Neuronal stem cell (in vitro differentiated cells): ENCODE measurements at regions not wholly inside any gene's neighbourhood (a gene's known extent, or its start where the extent isn't known, plus 50 kb on each side); places are given as distances from the start of the nearest gene placed in this dataset.
"Not testable (repeated sequence)": the region's sequence is repeated elsewhere in the genome, so short reads cannot be mapped to it uniquely, and the experiment has no call there.

Experiments used
- DNase-seq: peaks from one replicate; pipeline ENCODE4 v3.0.0-alpha.2; 2013; ENCODE audit warnings: low spot score
- H2AFZ ChIP-seq: one replicate; pipeline ENCODE4 v1.6.1; 2013; ENCODE audit warnings: mild to moderate bottlenecking, low read length, inconsistent platforms
- H2AK5ac ChIP-seq: 2 replicates; pipeline ENCODE4 v1.6.1; 2013; ENCODE audit warnings: low read depth, mild to moderate bottlenecking, inconsistent platforms, low read length, moderate library complexity, mixed read lengths
- H2BK120ac ChIP-seq: 2 replicates; pipeline ENCODE4 v1.6.1; 2013; ENCODE audit warnings: low read depth, mild to moderate bottlenecking, inconsistent platforms, low read length, moderate library complexity, mixed read lengths
- H2BK12ac ChIP-seq: one replicate; pipeline ENCODE4 v1.6.1; 2013; ENCODE audit warnings: low read length, inconsistent platforms
- H2BK15ac ChIP-seq: 2 replicates; pipeline ENCODE4 v1.6.1; 2013; ENCODE audit warnings: mild to moderate bottlenecking, low read length, inconsistent platforms, mixed read lengths
- H2BK5ac ChIP-seq: one replicate; pipeline ENCODE4 v1.6.1; 2013; ENCODE audit warnings: inconsistent platforms, mild to moderate bottlenecking, low read length, moderate library complexity
- H3K14ac ChIP-seq: one replicate; pipeline ENCODE4 v1.6.1; 2013; ENCODE audit warnings: low read length, inconsistent platforms
- H3K18ac ChIP-seq: 2 replicates; pipeline ENCODE4 v1.6.1; 2013; ENCODE audit warnings: low read length, inconsistent platforms
- H3K23ac ChIP-seq: 2 replicates; pipeline ENCODE4 v1.6.1; 2013; ENCODE audit warnings: low read depth, mild to moderate bottlenecking, mixed read lengths, low read length, inconsistent platforms; ENCODE audit not compliant: poor library complexity
- H3K27ac ChIP-seq: replicated peaks from 3 replicates; pipeline ENCODE4 v1.5.1; 2013; ENCODE audit warnings: low read length, inconsistent platforms
- H3K27me3 ChIP-seq, 3 experiments: 2 replicates each; pipeline ENCODE4 v1.6.1; 2013; ENCODE audit warnings: low read length in 3 of 3, mild to moderate bottlenecking in 2 of 3, inconsistent platforms in 1 of 3, low read depth in 1 of 3, mixed read lengths in 1 of 3, moderate library complexity in 1 of 3; ENCODE audit not compliant: control insufficient read depth in 3 of 3, insufficient read depth in 3 of 3
- H3K36me3 ChIP-seq, 2 donors: replicated peaks in 1 of 2; 2 replicates each; pipeline ENCODE4 v1.6.1; 2013; ENCODE audit warnings: low read length in 2 of 2; ENCODE audit not compliant: control insufficient read depth in 2 of 2, insufficient read depth in 2 of 2
- H3K4ac ChIP-seq: 2 replicates; pipeline ENCODE4 v1.6.1; 2013; ENCODE audit warnings: inconsistent platforms, mild to moderate bottlenecking, low read length, moderate library complexity
- H3K4me1 ChIP-seq, 2 donors: 1 replicate in 1 of 2; 2 replicates in 1 of 2; pipeline ENCODE4 v1.6.1; 2013; ENCODE audit warnings: low read length in 2 of 2, low read depth in 1 of 2; ENCODE audit not compliant: control insufficient read depth in 2 of 2, insufficient read depth in 1 of 2
- H3K4me2 ChIP-seq: one replicate; pipeline ENCODE4 v1.6.1; 2013; ENCODE audit warnings: mild to moderate bottlenecking, low read length, inconsistent platforms; ENCODE audit not compliant: insufficient read depth, poor library complexity, severe bottlenecking
- H3K4me3 ChIP-seq, 2 donors: 2 replicates each; pipeline ENCODE4 v1.5.1; 2013; ENCODE audit warnings: low read length in 2 of 2, mild to moderate bottlenecking in 2 of 2, inconsistent platforms in 1 of 2, moderate library complexity in 1 of 2
- H3K79me1 ChIP-seq: one replicate; pipeline ENCODE4 v1.6.1; 2013; ENCODE audit warnings: low read depth, mild to moderate bottlenecking, inconsistent platforms, low read length, moderate library complexity
- H3K9ac ChIP-seq: one replicate; pipeline ENCODE4 v1.6.1; 2013; ENCODE audit warnings: mild to moderate bottlenecking, low read depth, low read length, inconsistent platforms; ENCODE audit not compliant: poor library complexity
- H3K9me3 ChIP-seq, 2 donors: replicated peaks in 1 of 2; 2 replicates each; pipeline versions ENCODE3 to v1.6.1; 2013; ENCODE audit warnings: low read length in 2 of 2, mild to moderate bottlenecking in 2 of 2, inconsistent platforms in 1 of 2, low read depth in 1 of 2, mixed read lengths in 1 of 2, moderate library complexity in 1 of 2; ENCODE audit not compliant: control insufficient read depth in 2 of 2, insufficient read depth in 1 of 2
- H4K8ac ChIP-seq: one replicate; pipeline ENCODE4 v1.6.1; 2013; ENCODE audit warnings: low read depth, mild to moderate bottlenecking, inconsistent platforms, low read length, moderate library complexity
- H4K91ac ChIP-seq: one replicate; pipeline ENCODE4 v1.6.1; 2013; ENCODE audit warnings: low read length, low read depth, mild to moderate bottlenecking, inconsistent platforms; ENCODE audit not compliant: poor library complexity
- WGBS, 2 donors: extraction: QIAGEN DNeasy Blood & Tissue Kit; methylation state at CpG; one replicate each; pipeline ENCODE4 v1.1.7; 2013; ENCODE audit warnings: missing lambda C conversion rate in 2 of 2, mixed read lengths in 1 of 2; ENCODE audit not compliant: insufficient read length in 2 of 2, insufficient replicate concordance in 1 of 2; ENCODE audit errors: extremely low coverage in 2 of 2; 5-methylcytosine and 5-hydroxymethylcytosine counted together

DNA sequence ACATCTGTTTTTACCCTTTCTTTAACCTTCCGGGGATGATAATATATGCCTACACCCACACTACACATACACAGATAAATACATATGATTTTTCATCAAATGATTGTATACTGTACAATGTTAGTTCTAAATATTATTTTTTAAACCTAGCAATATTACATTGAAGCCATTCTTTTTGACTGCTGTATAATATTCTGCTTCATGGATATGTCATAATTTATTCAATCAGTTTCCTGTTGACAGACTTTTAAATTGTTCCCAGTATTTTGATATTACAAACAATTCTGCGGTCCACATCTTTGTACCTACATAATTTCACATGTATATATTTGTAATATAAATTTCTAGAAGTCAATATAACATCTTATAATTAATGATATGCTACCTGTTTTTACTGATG lies 59.0 kb upstream of the ITGB1 start:
- H3K79me1 ChIP-seq = no peaks in the 10 kb centered on the region
- no peak overlapping the region for H3K27ac ChIP-seq
- H2BK120ac ChIP-seq = no peak overlapping the region
- no peak overlapping the region for H3K4ac ChIP-seq
- no peak overlapping the region for H3K18ac ChIP-seq
- no peak overlapping the region for H3K9ac ChIP-seq
- H4K8ac ChIP-seq = no peak overlapping the region
- WGBS, 2 donors = no CpG with 5 or more reads among the region's 2 CpGs
- H3K36me3 ChIP-seq = no peaks in the 10 kb centered on the region
- no peak overlapping the region for H2BK12ac ChIP-seq
- no peak overlapping the region for H2AK5ac ChIP-seq
- no peak for DNase-seq
- peaks cover 0 to 5% of the 10 kb centered on the region in 2 donors for H3K4me1 ChIP-seq
- no peak overlapping the region for H3K23ac ChIP-seq
- H2AFZ ChIP-seq = no peak overlapping the region
- H3K27me3 ChIP-seq = no peaks in the 10 kb centered on the region
- no peak overlapping the region for H2BK15ac ChIP-seq
- H2BK5ac ChIP-seq = no peak overlapping the region
- H4K91ac ChIP-seq = no peak overlapping the region
- no peak overlapping the region for H3K4me2 ChIP-seq
- H3K4me3 ChIP-seq = no peak overlapping the region
- H3K9me3 ChIP-seq = no peaks in the 10 kb centered on the region
- H3K14ac ChIP-seq = no peak overlapping the region

DNA sequence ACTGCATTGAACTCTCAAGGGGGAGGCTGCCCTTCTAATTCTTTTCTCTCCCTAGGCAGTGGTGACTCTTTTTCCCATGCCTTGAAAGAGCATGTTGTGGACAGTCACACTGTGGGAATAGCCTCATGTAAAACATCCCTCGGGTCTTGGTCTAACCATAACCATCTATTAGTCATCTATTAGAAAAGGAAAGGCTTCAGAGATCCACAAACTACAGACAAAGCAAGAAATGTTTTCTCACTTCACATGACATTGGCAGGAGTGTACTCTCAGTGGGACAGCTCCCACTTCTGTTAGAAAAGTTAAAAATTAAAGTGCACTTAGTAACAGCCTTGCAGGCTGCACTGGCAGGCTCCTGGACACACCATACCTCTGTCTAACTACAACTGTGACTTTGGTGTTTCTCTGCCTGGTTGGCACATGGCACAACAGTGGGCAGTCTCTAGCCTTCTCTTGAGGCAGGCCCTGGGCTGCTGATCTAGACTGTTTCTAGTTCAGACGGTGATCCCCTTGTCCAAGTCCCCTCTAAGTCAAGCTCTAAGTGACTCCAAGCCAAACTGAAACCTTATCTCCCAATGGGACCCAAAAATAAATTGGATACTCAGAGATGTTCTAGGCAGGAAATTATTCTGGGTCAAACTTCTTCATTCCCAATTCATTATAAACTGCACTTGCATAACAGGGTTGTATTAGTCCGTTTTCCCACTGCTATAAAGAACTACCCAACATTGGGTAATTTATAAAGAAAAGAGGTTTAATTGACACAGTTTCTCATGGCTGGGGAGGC lies 57.9 kb upstream of the ITGB1 start:
- Histone ChIP-seq H3K27me3 (no peaks in the 10 kb centered on the region), H2BK15ac (no peak overlapping the region), H3K36me3 (no peaks in the 10 kb centered on the region), H4K8ac (no peak overlapping the region), H2BK12ac (no peak overlapping the region), H3K4ac (no peak overlapping the region), H3K4me2 (no peak overlapping the region), H3K9ac (no peak overlapping the region), H3K4me3 (no peak overlapping the region), H3K4me1 (peaks cover 0 to 5% of the 10 kb centered on the region in 2 donors), H3K23ac (no peak overlapping the region), H3K18ac (no peak overlapping the region), H3K14ac (no peak overlapping the region), H2AFZ (no peak overlapping the region), H2BK5ac (no peak overlapping the region), H3K27ac (no peak overlapping the region), H3K79me1 (no peaks in the 10 kb centered on the region), H4K91ac (no peak overlapping the region), H2AK5ac (no peak overlapping the region), H2BK120ac (no peak overlapping the region), H3K9me3 (no peaks in the 10 kb centered on the region)
- no CpG with 5 or more reads among the region's 3 CpGs for WGBS, 2 donors
- no peak for DNase-seq

DNA sequence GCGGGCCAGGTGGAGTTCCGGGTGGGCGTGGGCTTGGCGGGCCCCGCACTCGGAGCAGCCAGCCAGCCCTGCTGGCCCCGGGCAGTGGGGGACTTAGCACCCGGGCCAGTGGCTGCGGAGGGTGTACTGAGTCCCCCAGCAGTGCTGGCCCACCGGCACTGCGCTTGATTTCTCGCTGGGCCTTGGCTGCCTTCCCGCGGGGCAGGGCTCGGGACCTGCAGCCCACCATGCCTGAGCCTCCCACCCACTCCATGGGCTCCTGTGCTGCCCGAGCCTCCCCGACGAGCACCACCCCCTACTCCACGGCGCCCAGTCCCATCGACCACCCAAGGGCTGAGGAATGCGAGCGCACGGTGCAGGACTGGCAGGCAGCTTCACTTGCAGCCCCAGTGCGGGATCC lies 55.3 kb upstream of the ITGB1 start:
- H3K36me3 ChIP-seq, H3K79me1 ChIP-seq, H3K4ac ChIP-seq, H4K91ac ChIP-seq, H3K18ac ChIP-seq, H3K4me1 ChIP-seq, H3K14ac ChIP-seq, DNase-seq, H4K8ac ChIP-seq, H3K9me3 ChIP-seq, H2AK5ac ChIP-seq, H3K9ac ChIP-seq, H2BK12ac ChIP-seq, H3K4me3 ChIP-seq, H2BK120ac ChIP-seq, H2BK15ac ChIP-seq, H3K27me3 ChIP-seq, H3K4me2 ChIP-seq, H2AFZ ChIP-seq, H3K27ac ChIP-seq, H3K23ac ChIP-seq, H2BK5ac ChIP-seq: not testable (repeated sequence)
- no CpG with 5 or more reads among the region's 25 CpGs for WGBS, 2 donors

DNA sequence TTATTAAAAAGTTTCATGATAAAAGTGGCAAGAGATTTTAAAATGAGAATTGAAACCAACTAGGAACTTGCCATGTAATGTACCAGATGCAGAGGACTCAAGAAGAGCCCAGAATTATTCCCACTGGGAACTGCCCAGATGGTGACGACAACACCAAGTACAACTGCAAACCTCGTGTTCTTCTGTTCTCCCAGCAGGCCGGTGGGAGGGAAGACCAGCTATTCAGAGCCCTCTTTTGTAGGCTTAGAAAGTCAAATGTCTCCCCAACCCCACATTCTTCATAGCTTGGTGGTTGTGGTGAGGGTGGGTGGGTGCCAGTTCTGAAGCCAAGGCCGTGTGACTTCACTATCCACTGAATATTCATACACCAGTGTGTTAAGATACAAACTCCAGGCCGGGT lies 54.3 kb upstream of the ITGB1 start:
- Histone ChIP-seq H3K4me2 (no peak overlapping the region), H3K14ac (no peak overlapping the region), H3K79me1 (no peaks in the 10 kb centered on the region), H3K9me3 (no peaks in the 10 kb centered on the region), H3K9ac (no peak overlapping the region), H3K4me3 (no peak overlapping the region), H3K4ac (no peak overlapping the region), H3K36me3 (no peaks in the 10 kb centered on the region), H3K27ac (no peak overlapping the region), H2BK15ac (no peak overlapping the region), H2BK120ac (no peak overlapping the region), H2AK5ac (no peak overlapping the region), H3K23ac (no peak overlapping the region), H2AFZ (no peak overlapping the region), H4K8ac (no peak overlapping the region), H2BK12ac (no peak overlapping the region), H4K91ac (no peak overlapping the region), H2BK5ac (no peak overlapping the region), H3K18ac (no peak overlapping the region), H3K27me3 (no peaks in the 10 kb centered on the region), H3K4me1 (peaks cover 0 to 5% of the 10 kb centered on the region in 2 donors)
- no CpG with 5 or more reads among the region's 5 CpGs for WGBS, 2 donors
- DNase-seq = no peak
